SK-N-MC (cell line): ENCODE measurements at regions not wholly inside any gene's neighbourhood (a gene's known extent, or its start where the extent isn't known, plus 50 kb on each side); places are given as distances from the start of the nearest gene placed in this dataset.

Experiments
- EZH2 ChIP-seq: fragments of 200-600 bp; sonication (generic); IDR thresholded peaks from one replicate; pipeline ENCODE4 v1.6.1; 2017; ENCODE audit warnings: antibody characterized with exemption
- POLR2AphosphoS5 ChIP-seq: IDR thresholded peaks from 2 replicates; pipeline ENCODE4 v1.6.1; 2012; ENCODE audit warnings: mild to moderate bottlenecking, low read depth, low read length, borderline replicate concordance

GRCh38 chr7:10128748-10129147, 844.9 kb upstream of the PHF14 start:
- no peak for TF ChIP-seq EZH2
- no peak for TF ChIP-seq POLR2AphosphoS5
